Jurkat, Clone E6-1 (cell line): ENCODE measurements at regions not wholly inside any gene's neighbourhood (a gene's known extent, or its start where the extent isn't known, plus 50 kb on each side); places are given as distances from the start of the nearest gene placed in this dataset.

ENCODE experiments used
- DNase-seq: peaks from one replicate; pipeline ENCODE4 v3.0.0-alpha.2; 2011; ENCODE audit warnings: low read depth, low spot score
- H3K4me3 ChIP-seq: 2 replicates; pipeline ENCODE4 v1.5.1; 2011; ENCODE audit warnings: mild to moderate bottlenecking, low read length, control low read depth, moderate library complexity

DNA sequence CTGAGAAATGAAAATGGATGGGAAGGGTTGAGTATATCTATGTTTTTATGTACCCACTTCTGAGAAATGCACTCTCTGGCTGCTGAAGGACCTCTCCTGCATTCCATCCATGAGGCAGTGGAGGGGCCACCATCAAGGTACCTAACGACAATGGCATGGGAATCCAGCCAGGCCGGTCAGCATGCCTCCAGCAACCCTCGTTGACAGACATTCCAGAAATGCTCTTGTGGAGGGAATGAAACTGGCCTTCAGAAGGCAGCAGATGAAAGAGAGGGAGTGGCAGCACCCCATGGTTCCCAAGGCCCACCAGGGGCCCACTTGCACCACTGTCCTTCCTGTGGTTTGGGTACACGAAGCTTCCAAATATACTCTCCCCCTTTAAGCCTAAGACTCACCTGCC, 269.0 kb downstream of the ARHGAP12 start:
- no peak overlapping the region for H3K4me3 ChIP-seq
- no peak for DNase-seq

DNA sequence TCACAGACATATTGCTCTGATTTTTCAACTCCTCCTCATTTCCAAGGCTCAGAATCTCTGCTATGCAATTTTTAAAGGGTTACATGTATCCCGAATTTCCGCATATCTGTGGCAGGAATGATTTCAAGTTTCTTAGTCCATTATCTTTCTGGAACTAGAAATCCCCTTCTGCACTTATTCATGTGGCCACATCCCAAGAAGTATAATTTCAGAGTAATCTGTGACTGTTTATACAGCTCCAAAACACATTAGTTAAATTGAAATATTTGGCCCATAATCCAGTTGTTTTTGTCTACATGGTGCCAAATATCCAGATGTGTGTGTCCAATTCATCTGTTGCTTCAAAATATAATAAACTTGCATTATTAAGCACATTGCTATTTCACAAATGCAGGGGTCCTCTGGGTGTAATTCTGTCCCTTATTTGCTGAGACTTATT, 271.2 kb downstream of the ARHGAP12 start:
- H3K4me3 ChIP-seq: no peak overlapping the region
- no peak for DNase-seq

DNA sequence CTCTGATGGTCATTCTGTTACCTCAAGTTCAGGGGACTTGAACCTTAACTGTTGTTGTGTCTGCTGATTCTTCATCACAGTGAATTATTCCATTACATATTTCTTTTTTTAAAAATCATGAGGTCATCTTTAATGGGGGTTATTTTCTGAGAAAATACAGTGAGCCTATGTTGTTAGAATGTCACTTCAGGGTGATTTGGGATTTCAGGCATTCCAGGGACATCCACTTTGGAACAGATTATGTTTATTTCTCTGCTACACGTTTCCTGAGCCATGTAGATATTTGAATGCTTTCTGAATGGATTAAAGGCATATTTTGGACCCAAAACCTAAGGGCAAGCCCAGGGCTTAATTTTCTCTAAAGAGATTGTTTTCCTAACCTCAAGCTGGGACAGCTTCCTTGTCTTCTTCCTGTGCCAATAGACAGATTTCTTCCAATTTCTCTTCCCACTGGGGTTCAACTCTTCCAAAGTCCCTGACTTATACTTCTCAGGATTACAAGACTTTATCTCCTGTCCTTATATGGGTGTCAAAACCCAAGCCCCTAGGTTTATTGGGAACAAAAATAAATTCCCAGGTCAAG, 271.7 kb downstream of the ARHGAP12 start:
- H3K4me3 ChIP-seq: no peak overlapping the region
- DNase-seq: no peak

DNA sequence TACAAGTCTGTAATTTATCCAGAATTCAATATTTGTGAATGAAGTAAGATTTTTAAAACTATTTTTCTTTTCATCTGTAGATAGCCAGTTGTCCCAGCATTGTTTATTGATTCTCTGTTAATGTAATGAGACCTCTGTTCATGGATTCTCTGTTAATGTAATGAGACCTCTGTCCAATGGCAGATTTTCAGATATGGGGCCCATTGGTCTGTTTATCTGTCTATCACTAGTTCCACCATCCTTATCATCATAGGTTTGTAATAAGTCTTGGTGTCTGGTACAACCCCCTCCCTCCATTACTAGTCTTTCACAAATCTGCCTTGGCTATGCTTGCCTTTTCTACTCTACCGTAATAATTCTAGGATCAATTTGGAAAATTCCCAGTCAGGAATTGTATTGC, 276.6 kb downstream of the ARHGAP12 start:
- H3K4me3 ChIP-seq: no peak overlapping the region
- DNase-seq: no peak

DNA sequence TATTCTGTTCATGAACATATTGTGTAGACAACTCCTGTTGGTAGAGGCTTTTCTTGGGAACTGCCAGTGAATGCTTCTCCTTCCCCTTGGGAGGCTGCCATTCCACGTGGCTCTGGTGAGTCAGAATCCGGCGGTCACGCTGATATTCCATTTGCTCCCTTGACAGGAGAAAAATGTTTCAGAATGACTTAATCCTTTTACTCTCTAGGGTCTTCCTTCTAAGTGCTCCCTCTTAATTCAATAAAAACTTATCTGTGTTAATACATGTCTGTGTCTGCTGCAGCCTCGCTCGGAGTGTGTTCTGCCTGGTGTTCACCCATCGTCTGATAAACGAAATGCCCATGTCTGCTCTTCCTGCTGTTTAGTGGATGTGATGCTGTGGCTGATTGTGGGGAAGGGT, 278.6 kb downstream of the ARHGAP12 start:
- H3K4me3 ChIP-seq: no peak overlapping the region
- DNase-seq: no peak

DNA sequence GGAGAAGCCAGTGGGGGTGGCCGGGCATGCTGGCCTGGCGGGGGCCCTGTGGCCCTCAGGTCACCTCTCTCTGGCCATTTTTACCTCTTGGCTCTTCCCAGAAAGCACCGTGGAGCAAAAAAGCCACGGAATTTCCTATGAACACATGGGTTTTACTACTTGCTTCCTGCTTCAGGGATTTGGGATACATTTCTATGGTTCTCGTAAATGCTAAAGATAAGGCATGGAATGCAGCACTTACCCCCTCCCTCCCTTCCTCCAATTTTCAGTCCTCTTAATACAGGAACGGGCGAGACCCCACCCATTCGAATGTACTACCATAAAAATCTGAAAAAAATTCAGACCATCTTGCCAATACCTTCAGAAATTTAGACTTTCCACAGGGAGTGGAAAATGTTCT, 279.7 kb downstream of the ARHGAP12 start:
- no peak overlapping the region for H3K4me3 ChIP-seq
- DNase-seq: no peak

DNA sequence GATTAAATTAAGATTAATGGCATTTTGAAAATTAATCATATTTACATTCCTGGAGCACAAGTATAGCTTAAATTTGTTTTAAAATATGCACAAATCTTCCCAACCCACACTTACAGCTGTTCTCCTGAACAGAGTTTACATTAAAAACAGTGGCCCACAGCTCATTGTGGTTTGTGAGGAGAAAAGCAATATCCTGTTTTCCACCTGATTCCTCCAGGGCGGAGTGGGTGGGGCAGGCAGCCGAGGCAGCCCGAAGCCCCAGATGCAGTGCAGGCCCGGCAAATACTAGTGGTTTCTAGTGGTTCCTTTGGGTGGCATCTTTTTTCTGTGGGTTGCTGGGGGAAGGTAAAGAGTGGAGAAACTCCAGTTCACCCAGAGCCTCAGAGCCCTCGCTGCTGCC, 280.8 kb downstream of the ARHGAP12 start:
- no peak for DNase-seq

DNA sequence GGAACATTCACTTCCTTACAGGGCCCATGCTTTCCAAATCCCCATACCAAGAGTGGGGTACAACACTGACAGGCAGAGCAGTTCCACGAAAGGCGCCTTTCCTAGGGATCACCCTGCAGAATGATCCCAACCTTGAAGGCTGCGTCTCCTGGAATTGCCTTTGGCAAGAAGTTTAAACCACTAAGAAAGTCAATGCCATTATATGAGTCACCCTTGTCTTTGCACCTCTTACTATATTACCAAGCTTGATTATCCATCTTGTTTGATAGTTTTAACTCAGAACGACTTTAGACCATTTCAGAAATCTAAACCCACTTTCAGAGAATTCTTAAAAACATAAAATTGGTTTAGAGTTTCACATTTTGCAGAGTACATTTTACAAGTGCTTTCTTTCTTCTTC, 282.1 kb downstream of the ARHGAP12 start:
- DNase-seq: no peak
- no peak overlapping the region for H3K4me3 ChIP-seq

More for the DNA sequence above, 280.8 kb downstream of the ARHGAP12 start:
- H3K4me3 ChIP-seq: no peak overlapping the region

DNA sequence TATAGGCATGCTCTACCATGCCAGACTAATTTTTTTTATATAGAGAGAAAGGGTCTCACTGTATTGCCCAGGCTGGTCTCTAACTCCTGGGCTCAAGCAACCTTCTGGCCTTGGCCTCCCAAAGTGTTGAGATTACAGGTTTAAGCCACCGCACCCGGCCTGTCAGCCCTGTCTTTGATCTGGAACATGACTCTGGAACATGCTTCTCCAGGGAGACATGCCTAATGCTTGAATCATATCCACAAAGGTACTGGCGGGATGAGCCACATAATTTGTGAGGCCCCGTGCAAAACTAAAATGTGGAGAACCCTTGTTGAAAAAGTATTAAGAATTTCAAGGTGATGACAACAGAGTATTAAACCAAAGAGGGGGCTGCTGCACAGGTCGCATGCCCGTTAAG, 282.8 kb downstream of the ARHGAP12 start:
- no peak for DNase-seq
- no peak overlapping the region for H3K4me3 ChIP-seq

DNA sequence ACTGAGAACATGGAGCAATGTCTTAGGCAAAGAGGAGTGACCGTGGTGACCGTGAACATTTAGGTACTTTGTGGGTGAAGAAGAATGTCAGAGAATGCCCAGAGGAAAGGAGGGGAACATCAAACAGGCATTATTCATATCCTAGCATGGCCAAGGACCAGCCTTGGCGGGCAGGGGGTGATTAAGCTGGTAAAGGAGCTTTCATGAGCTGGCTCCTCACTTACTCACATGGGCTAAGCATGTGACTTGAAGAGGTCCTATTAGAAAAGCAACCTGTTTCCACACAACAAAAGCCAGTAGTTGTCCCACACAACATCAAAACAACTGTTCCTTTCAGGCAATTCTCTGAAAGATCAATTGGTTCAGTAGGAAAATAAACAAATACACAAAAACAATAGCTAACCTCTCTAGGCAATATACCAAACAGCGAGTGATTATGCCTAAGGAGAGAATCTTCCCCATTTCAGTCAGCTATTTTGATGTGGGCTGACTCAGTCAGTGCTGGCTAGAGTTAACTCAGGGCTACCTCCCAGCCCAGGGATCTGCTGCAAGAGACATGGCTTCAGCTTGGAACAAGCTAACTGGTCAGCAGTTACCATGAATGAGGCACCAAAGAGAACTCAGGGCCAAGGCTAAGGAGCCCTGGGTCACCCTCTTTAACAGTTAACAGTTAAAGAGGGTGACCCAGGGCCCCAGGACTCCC, 283.5 kb downstream of the ARHGAP12 start:
- DNase-seq: no peak
- no peak overlapping the region for H3K4me3 ChIP-seq

DNA sequence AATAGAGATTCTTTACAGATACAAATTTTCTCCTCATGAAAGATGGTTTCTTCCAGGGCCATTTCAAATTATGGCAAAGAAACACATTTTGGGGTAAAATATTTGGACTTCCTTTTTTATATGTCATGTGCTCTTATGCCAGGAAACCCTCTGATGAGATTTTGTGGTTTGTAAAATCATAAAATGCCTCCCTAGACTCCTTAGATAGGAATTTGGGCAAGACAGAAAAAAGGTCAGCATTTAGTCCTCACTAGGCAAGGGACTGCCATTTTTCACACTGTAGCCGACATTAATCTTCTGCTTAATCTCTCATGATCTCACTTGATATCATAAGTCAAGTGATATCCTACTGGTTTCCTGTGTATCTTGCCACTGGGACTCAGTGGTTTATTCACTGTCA, 286.4 kb downstream of the ARHGAP12 start:
- H3K4me3 ChIP-seq: no peak overlapping the region
- no peak for DNase-seq

DNA sequence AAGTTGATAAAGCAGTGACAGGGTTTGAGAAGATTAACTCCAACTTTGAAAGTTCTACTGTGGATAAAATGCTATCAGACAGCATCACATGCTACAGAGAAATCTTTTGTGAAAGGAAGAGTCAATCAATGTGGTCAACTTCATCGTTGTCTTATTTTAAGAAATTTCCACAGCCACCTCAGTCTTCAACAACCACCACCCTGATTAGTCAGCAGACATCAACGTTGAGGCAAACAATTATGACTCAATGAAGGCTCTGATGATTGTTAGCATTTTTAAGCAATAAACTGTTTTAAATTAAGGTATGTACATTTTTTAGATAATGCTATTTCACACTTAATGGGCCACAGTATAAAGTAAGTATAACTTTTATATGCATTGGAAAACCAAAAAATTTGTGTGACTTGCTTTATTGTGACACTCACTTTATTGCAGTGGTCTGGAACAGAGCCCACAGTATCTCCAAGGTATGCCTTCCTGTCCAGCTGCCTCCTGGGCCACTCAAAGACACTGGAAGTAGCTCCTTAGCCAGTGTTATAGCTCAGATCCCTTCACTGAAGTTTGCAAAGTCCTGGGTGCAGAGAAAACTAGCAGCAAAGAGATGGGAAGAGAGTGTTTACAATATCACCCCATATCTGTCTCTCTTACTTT, 293.1 kb downstream of the ARHGAP12 start:
- no peak for DNase-seq

DNA sequence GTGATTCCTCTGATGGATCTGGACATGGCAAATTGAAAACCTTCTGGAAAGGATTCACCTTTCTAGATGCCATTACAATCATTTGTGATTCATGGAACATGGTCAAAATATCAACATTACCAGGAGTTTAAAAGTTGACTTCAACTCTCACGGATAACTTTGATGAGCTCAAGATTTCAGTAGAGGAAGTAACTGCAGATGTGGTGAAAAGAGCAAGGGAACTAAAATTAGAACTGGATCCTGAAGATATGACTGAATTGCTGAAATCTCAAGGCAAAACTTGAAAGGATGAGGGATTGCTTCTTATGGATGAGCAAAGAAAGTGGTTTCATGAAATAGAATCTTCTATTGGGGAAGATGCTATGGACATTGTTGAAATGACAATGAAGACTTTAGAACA, 293.6 kb downstream of the ARHGAP12 start:
- no peak for DNase-seq
- no peak overlapping the region for H3K4me3 ChIP-seq

More for the DNA sequence above, 293.1 kb downstream of the ARHGAP12 start:
- no peak overlapping the region for H3K4me3 ChIP-seq

DNA sequence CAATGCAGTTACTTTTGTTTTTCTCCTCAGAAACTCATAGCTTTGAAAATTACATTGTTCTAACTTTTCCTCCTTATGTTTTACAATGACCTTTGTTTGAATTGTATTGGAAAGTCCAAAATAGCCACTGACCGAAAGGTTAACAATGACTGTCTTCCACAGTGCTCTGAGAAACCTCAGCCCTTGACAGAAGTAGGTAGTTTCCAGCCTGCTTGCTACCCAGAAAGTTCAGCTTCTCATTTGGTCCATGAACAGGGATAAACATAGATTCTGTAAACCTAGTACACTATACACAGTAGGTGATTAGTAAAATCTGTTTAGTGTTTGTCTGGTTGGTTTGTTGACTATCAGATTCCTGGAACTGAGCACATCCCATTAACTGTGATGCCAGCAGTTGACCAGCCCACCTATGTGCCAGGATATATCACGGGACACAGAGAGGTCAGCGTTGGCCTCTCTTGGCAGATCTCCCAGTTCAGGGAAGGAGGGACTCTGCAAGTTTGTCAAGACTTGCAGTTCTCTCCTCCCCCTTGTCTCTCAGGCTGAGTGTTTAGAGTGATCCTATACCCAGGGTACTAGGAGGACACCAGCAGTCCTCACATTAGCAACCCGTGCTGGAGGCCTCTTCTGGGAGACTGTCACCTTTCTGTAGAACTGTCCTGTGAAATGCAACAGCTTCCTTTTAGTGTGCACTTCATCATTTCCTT, 297.6 kb downstream of the ARHGAP12 start:
- no peak for DNase-seq
- H3K4me3 ChIP-seq: no peak overlapping the region

DNA sequence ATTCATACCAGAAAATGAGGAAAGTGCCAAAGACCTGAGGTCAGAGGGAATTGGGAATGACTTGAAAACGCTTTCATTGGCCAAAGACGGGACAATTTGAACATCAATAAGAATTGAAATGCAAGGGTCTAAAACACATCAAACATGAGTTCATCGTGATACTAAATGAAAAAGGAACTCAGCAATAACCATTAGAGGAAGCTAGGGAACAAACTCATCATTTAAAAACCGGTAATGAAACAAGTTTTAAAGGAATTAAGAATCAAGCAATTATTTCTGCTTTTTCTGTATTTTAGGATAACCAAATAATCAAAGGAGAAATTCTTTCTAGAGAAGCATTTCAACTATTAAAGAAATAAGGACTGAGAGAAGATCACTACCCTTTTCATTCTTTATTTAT, 303.1 kb downstream of the ARHGAP12 start:
- DNase-seq: no peak
- no peak overlapping the region for H3K4me3 ChIP-seq

DNA sequence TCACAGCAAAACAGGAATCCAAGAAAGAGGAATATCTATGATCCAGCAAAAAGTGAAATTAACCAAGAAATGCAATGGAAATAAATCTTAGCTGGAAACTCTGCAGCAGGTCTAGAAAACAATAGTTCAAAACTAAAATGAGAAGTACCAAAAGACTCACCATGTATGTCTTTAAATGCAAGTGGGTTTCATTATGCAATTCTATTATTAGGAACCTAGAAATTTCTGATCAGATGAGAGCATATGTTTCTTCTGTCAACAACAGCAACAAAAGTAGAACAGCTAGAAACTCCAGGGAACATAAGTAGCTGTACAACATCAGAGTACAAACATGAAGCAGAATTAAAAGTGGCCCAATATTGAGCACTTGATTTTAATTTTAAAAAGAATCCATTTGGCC, 304.0 kb downstream of the ARHGAP12 start:
- DNase-seq: no peak
- H3K4me3 ChIP-seq: no peak overlapping the region

DNA sequence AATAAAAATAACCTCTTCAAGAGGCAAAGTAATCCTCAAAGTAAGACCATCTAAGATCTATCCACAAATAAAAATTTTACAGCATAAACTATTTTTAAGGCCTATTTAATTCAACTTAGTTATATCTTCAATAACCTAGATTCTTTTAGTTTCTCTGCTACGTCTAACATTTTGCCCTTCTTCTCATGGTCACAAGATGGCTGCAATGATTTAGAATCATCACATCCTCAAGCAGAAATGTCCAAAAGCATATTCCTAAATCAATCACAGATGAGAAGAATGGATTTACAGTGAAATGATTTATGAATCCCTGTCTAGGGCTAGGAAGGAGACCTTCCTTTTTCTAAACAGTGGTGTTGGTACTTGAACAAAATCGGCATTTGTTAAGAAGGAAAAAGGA, 304.7 kb downstream of the ARHGAP12 start:
- H3K4me3 ChIP-seq: no peak overlapping the region
- DNase-seq: no peak

DNA sequence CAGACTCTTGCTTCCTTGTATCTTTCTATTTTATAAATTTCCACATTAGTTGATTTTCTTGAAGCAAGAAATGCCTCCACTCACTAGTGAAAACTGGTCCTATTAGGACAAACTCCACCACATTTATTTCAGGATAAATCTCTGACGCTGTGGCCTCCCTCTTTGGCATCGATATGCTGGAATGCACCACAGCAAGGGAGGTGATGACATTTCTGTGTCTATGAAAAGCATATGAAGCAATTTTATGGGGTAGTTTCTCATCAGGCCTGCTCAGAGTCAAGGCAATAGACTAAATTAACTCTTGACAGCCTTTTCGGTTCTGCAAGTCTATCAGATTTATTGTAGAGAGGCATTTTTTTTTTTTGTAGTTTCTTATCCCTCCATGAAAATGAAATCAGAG, 304.4 kb downstream of the ZEB1 start:
- DNase-seq: no peak
- H3K4me3 ChIP-seq: no peak overlapping the region

DNA sequence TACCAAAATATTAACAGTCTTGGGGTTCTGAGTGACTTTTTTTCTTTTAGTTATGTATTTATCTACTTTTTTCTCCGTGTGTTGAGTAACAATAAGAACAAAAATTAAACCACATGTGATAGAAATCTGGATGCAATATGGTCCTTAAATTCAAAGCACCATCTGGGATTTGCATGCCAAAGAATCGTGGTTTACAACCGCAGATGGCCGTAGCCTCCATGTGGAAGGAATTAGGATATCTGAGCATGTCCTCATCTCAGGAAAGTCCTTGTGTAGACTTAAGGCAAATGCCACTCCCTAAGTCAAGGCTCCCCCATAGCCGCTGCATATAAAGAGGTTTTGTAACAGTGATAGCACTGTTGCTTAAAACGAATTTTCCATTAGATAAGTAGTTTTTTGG, 304.0 kb downstream of the ZEB1 start:
- DNase-seq: no peak

DNA sequence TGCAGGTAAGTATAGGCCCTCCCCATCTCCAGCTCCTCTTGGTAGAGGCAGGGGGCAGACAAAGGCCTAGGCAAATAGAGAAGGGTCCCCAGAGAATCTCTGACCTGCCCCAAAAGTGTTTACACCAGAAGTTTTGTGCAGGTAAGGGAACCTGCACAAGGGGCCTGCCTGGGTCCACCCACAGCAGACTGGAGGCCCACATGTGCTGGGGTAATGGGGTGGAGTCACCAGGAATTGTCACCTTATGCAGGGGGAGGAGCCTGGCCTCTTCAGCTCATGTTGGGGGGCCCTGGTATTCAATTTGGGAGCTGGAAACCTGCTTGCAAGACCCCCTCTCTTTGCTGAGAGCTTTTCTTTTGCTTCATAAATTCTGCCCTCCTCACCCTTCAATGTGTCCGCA, 302.7 kb downstream of the ZEB1 start:
- H3K4me3 ChIP-seq: no peak overlapping the region
- DNase-seq: no peak

More for the DNA sequence above, 304.0 kb downstream of the ZEB1 start:
- no peak overlapping the region for H3K4me3 ChIP-seq
